OCI-LY1 (cell line): ENCODE measurements at regions not wholly inside any gene's neighbourhood (a gene's known extent, or its start where the extent isn't known, plus 50 kb on each side); places are given as distances from the start of the nearest gene placed in this dataset.

Experiments
- CTCF ChIP-seq: fragments of 200-600 bp; sonication (generic), shearing (Covaris generic); IDR thresholded peaks from 2 replicates; pipeline ENCODE4 v1.5.1; 2017; ENCODE audit warnings: mild to moderate bottlenecking, antibody characterized with exemption, low read length, moderate library complexity, mixed read lengths
- EZH2 ChIP-seq: fragments of 200-600 bp; sonication (generic), shearing (Covaris generic); IDR thresholded peaks from 2 replicates; pipeline ENCODE4 v1.8.0; 2017; ENCODE audit warnings: borderline replicate concordance, mixed run types, mild to moderate bottlenecking, antibody characterized with exemption, low read length, moderate library complexity, mixed read lengths

- TF ChIP-seq CTCF = no peak
- TF ChIP-seq EZH2 = no peak
Observed at GRCh38 chr3:102016417-102016816, 167.1 kb downstream of the NFKBIZ start.
